WI38 (cell line): ENCODE measurements at regions not wholly inside any gene's neighbourhood (a gene's known extent, or its start where the extent isn't known, plus 50 kb on each side); places are given as distances from the start of the nearest gene placed in this dataset.

Experiments
- H3K4me3 ChIP-seq: 2 replicates; pipeline ENCODE4 v1.5.1; 2011; ENCODE audit warnings: low read depth, mild to moderate bottlenecking, control low read depth, low read length
- CTCF ChIP-seq: IDR thresholded peaks from 2 replicates; pipeline ENCODE4 v1.5.1; 2012; ENCODE audit warnings: low read depth, mild to moderate bottlenecking, control low read depth, low read length

GRCh38 chr22:48618326-48618725 lies 1209.3 kb downstream of the BRD1 start:
- no peak for TF ChIP-seq CTCF
- no peak overlapping the region for H3K4me3 ChIP-seq

- H3K4me3 ChIP-seq = no peak overlapping the region
- no peak for TF ChIP-seq CTCF
Measured at GRCh38 chr22:48616656-48617055, 1211.0 kb downstream of the BRD1 start.

- no peak for TF ChIP-seq CTCF
- no peak overlapping the region for H3K4me3 ChIP-seq
Measured at GRCh38 chr22:48615171-48616008, 1212.3 kb downstream of the BRD1 start.

- TF ChIP-seq CTCF = no peak
- no peak overlapping the region for H3K4me3 ChIP-seq
Measured at GRCh38 chr22:48613566-48614200, 1214.0 kb downstream of the BRD1 start.

GRCh38 chr22:48612077-48612995 lies 1215.3 kb downstream of the BRD1 start:
- no peak for TF ChIP-seq CTCF

GRCh38 chr22:48609279-48609865 lies 1218.3 kb downstream of the BRD1 start:
- TF ChIP-seq CTCF = no peak
- H3K4me3 ChIP-seq = no peak overlapping the region

More at GRCh38 chr22:48612077-48612995, 1215.3 kb downstream of the BRD1 start:
- no peak overlapping the region for H3K4me3 ChIP-seq
